Neural progenitor cell (in vitro differentiated cells): ENCODE measurements at regions not wholly inside any gene's neighbourhood (a gene's known extent, or its start where the extent isn't known, plus 50 kb on each side); places are given as distances from the start of the nearest gene placed in this dataset.

Experiments used
- CTCF ChIP-seq: fragments of 200-600 bp; sonication (generic); IDR thresholded peaks from 2 replicates; pipeline ENCODE4 v1.5.1; 2017; ENCODE audit warnings: antibody characterized with exemption, mild to moderate bottlenecking
- EZH2 ChIP-seq: fragments of 200-600 bp; sonication (generic); IDR thresholded peaks from 2 replicates; pipeline ENCODE4 v1.6.1; 2017; ENCODE audit warnings: antibody characterized with exemption, mild to moderate bottlenecking, moderate library complexity
- EZH2phosphoT487 ChIP-seq: fragments of 200-600 bp; sonication (generic); IDR thresholded peaks from 2 replicates; pipeline ENCODE4 v1.6.1; 2017; ENCODE audit warnings: antibody characterized with exemption

GRCh38 chr1:4109628-4109940 is 209.5 kb upstream of the C1orf174 start:
- no peak for TF ChIP-seq CTCF
- TF ChIP-seq EZH2, result no peak
- no peak for TF ChIP-seq EZH2phosphoT487
